Activated CD4-positive, alpha-beta T cell treated with anti-CD3 and anti-CD28 coated beads for 4 hours (primary cell): ENCODE measurements at regions not wholly inside any gene's neighbourhood (a gene's known extent, or its start where the extent isn't known, plus 50 kb on each side); places are given as distances from the start of the nearest gene placed in this dataset.

Source experiments
- DNase-seq, 2 donors: peaks; one replicate each; pipeline ENCODE4 v3.0.0-alpha.2; 2020

GRCh38 chr2:196399722-196400691, 228.6 kb upstream of the STK17B start:
- DNase-seq = no peak

- no peak for DNase-seq
These were observed 232.1 kb upstream of the STK17B start for GRCh38 chr2:196403471-196403870.

- no peak for DNase-seq
These were observed 232.9 kb upstream of the STK17B start for GRCh38 chr2:196404276-196404675.

GRCh38 chr2:196407675-196408264, 231.7 kb upstream of the CCDC150 start:
- no peak for DNase-seq

DNA sequence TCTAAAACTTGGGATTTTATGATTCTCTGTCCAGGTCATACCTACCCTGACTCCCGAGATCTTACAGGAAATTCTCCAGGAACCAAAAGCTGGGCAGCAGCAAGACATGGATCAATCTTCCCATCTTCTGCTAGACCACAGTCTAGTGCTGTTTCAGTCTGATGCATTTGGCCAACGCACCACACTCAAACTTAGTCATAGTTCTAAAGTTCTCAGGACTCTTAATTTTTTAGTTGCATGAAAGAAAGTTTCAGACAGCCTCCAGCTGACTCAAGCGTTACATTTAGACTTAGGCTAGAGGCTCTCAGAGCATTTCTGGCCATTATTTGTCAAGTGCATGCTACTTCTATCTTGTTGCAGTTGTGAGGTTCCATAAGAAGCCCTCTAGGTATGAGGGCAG, 230.1 kb upstream of the CCDC150 start:
- DNase-seq = no peak

GRCh38 chr2:196410008-196410407, 229.5 kb upstream of the CCDC150 start:
- no peak for DNase-seq

- no peak for DNase-seq
These were observed 225.7 kb upstream of the CCDC150 start for GRCh38 chr2:196413821-196414274.

- peak in 1 of 2 donors; percentile 3 for DNase-seq
These were observed 224.1 kb upstream of the CCDC150 start for GRCh38 chr2:196415384-196415783.

DNA sequence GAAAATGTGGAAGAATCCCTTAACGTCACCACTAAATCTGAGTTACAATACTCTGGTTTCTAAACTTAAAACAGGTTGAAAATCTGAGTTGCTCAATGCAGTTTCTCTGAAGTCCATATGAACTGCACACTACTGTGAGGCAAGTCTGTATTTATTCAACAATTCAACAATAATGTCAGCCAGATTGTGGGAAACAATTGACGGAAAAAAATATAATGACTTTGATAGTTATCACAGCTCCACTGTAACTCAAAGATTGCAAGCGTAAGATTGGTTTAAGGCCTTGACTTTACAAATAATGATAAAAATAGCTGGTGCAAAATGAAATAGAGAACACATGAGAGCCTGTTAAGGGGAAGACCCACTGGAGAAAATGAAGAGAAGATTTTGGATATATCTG, 219.4 kb upstream of the CCDC150 start:
- no peak for DNase-seq

GRCh38 chr2:196421880-196422279, 217.6 kb upstream of the CCDC150 start:
- DNase-seq = no peak

DNA sequence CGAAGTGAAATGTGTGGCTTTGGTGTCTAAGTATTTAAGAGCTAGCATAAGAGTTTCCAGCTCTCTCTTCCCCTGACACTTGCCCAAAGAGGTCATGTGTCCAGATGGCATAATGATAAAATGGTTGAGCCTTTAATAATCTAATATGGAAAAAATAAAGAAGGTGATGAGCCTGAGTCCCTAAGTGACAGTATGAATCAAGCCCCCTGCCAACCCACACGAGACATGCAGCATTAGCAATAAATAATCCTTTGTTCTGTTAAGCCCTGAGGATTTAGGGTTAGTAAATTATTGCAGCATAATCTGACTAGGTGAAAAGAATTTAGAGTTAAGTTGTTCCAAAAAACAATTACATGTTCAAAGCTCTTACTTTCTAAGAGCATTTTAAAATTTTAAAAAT, 217.2 kb upstream of the CCDC150 start:
- DNase-seq = no peak

GRCh38 chr2:196426122-196426521, 213.4 kb upstream of the CCDC150 start:
- no peak for DNase-seq

GRCh38 chr2:196427986-196428634, 211.4 kb upstream of the CCDC150 start:
- DNase-seq = no peak

DNA sequence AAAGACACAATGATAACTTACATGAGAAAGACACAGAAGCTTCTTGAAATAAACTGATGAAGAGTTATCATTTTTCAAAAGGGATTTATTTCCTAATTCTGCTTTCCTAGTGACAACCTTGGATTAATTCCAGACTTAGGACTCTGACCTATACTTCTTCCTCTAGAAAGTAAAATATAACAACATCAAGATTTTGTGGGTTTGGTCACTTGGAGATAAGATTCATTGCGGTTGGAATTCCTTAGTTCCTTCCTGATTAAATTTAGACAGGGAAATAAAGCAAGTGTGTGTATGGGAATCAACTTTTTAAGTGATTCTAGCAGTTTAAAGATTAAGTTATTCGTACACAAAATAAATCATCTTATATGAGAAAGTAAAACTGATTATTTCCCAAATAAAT, 208.4 kb upstream of the CCDC150 start:
- no peak for DNase-seq

GRCh38 chr2:196431957-196432356, 207.6 kb upstream of the CCDC150 start:
- DNase-seq = no peak

GRCh38 chr2:196433116-196433515, 206.4 kb upstream of the CCDC150 start:
- DNase-seq = no peak

GRCh38 chr2:196434217-196434616, 205.3 kb upstream of the CCDC150 start:
- no peak for DNase-seq

DNA sequence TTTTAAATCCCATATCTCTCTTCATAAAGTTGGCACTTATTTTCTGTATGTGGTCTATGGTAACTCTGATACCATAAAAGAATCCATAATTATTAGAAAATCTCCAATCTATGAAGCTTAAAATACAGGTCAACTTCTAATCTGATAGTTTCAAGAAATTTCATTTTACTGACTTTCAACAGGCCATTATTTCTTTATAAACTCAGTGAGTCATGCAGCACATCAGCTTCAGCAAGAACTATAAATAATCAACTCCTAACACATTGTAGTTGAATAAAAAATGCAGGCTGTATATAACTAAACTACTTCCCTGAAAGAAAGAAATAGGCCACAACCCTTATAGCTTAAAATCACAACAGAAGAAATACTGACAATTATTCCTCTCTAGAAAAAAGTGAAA, 204.3 kb upstream of the CCDC150 start:
- no peak for DNase-seq

GRCh38 chr2:196437626-196438025, 201.9 kb upstream of the CCDC150 start:
- DNase-seq = no peak

GRCh38 chr2:196439760-196440159, 199.8 kb upstream of the CCDC150 start:
- no peak for DNase-seq

DNA sequence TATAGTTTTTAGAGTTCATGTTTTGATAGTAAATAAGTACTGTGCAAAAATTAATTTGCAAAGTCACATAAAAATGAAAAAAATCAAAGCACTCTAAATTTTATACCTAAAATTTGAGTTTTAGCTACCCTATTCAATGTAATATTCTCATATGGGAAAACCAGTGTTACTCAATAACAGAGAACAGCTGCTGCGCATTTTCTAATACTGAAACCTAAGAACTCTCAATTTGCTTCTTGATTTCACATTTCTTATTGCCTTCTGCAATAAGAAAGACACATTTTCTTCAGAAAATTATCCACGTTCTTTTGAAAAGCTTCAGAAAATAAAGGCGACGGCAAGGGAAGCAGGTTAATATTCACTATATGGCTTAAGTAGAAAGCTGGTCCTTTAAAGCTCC, 199.1 kb upstream of the CCDC150 start:
- DNase-seq = no peak

DNA sequence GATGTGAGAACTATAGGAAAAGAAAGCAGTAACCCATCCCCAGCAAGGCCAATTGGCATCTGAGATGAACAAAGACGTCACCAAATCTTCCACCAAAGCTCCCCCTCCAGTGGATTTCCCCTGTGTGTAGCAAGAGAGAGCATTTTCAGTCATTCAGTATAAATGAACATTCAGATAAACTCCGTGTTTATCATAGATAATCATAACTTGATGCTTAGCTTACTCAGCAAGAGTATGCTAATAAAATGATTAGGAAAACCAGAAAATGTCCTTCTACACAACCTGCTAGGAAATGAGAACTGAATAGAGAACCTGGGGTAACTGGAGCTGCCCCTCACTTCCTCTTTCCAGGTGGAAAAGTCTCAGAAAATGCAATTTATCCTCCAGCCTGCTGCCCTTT, 198.0 kb upstream of the CCDC150 start:
- DNase-seq = no peak

DNA sequence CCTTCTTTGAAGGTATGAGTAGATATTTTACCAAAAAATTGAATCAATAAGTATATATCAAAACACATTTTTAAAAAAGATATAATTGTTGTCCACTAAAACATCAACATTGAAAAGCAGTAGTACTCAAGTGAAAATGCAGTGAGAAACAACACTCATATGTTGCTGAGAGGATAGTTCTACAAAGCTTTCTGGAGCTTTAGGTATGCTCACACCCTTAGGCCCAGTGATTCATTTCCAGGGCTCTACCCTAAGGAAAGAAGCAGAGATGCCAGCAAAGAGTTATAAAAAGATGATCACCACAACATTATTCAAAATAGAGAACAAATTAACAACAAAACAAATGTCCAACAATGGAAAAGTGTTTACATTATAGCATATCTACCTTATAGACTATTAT, 197.3 kb upstream of the CCDC150 start:
- no peak for DNase-seq

GRCh38 chr2:196444442-196444841, 195.1 kb upstream of the CCDC150 start:
- no peak for DNase-seq
